DOHH2 (cell line): ENCODE measurements at regions not wholly inside any gene's neighbourhood (a gene's known extent, or its start where the extent isn't known, plus 50 kb on each side); places are given as distances from the start of the nearest gene placed in this dataset.
"Not testable (repeated sequence)": the region's sequence is repeated elsewhere in the genome, so short reads cannot be mapped to it uniquely, and the experiment has no call there.

Experiments
- H3F3A ChIP-seq: fragments of 200-600 bp; sonication (generic), shearing (Covaris generic); 2 replicates; pipeline ENCODE4 v1.6.0; 2016; ENCODE audit warnings: antibody characterized with exemption, mild to moderate bottlenecking; ENCODE audit not compliant: control insufficient read depth, insufficient read depth
- H3K27ac ChIP-seq: fragments of 200-600 bp; sonication (generic); 2 replicates; pipeline ENCODE4 v1.5.1; 2014; ENCODE audit warnings: low read depth, mild to moderate bottlenecking, low read length, moderate library complexity
- H3K27me3 ChIP-seq: fragments of 200-600 bp; sonication (generic); 2 replicates; pipeline ENCODE4 v1.6.1; 2014; ENCODE audit warnings: mild to moderate bottlenecking, low read length, mixed read lengths; ENCODE audit not compliant: control insufficient read depth
- H3K36me3 ChIP-seq: fragments of 200-600 bp; sonication (generic); 2 replicates; pipeline ENCODE4 v1.6.1; 2014; ENCODE audit warnings: mild to moderate bottlenecking, low read length, moderate library complexity, mixed read lengths; ENCODE audit not compliant: control insufficient read depth
- H3K4me1 ChIP-seq: fragments of 200-600 bp; sonication (generic); 2 replicates; pipeline ENCODE4 v1.6.1; 2014; ENCODE audit warnings: mild to moderate bottlenecking, low read length, mixed read lengths; ENCODE audit not compliant: control insufficient read depth
- H3K4me2 ChIP-seq: fragments of 200-600 bp; sonication (generic); 2 replicates; pipeline ENCODE4 v1.6.0; 2014; ENCODE audit warnings: mild to moderate bottlenecking, low read length, moderate library complexity
- H3K4me3 ChIP-seq: fragments of 200-600 bp; sonication (generic); 2 replicates; pipeline ENCODE4 v1.5.1; 2014; ENCODE audit warnings: mild to moderate bottlenecking, low read length, mixed read lengths
- H3K79me2 ChIP-seq: fragments of 200-600 bp; sonication (generic); 2 replicates; pipeline ENCODE4 v1.6.1; 2014; ENCODE audit warnings: mild to moderate bottlenecking, low read length, mixed read lengths; ENCODE audit not compliant: control insufficient read depth
- H3K9me2 ChIP-seq: fragments of 200-600 bp; sonication (generic); replicated peaks from 2 replicates; pipeline ENCODE4 v1.6.1; 2014; ENCODE audit warnings: mild to moderate bottlenecking, low read length, mixed read lengths; ENCODE audit not compliant: control insufficient read depth
- H3K9me3 ChIP-seq: fragments of 200-600 bp; sonication (generic); 2 replicates; pipeline ENCODE4 v1.6.1; 2014; ENCODE audit warnings: antibody characterized with exemption, low read length, mixed read lengths; ENCODE audit not compliant: control insufficient read depth, insufficient read depth
- H4K20me1 ChIP-seq: fragments of 200-600 bp; sonication (generic); 2 replicates; pipeline ENCODE4 v1.6.0; 2014; ENCODE audit warnings: low read depth, mild to moderate bottlenecking, antibody characterized with exemption, low read length, moderate library complexity; ENCODE audit not compliant: control insufficient read depth, insufficient read depth
- TF ChIP-seq, protein P1 (sequence below): fragments of 200-600 bp; sonication (generic); IDR thresholded peaks from one replicate; pipeline ENCODE4 v1.5.1; 2014; ENCODE audit warnings: antibody characterized with exemption, mild to moderate bottlenecking, low read depth, low read length; ENCODE audit not compliant: poor library complexity, severe bottlenecking

DNA sequence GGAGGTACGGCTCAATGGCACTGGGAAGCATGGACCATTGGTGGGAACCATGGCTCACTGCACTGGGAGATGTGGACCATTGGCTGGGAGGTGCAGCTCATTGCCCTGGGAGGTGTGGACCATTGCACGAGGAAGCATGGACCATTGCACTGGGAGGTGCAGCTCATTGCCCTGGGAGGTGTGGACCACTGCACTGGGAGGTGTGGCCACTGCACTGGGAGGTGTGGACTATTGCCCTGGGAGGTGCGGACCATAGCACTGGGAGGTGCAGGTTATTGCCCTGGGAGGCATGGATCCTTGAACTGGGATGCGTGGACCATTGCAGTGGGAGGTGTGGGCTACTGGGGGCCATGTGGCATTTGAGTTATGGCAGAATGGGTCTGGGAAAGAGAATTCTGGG, 195.4 kb upstream of the PLGLB1 start:
- not testable (repeated sequence) for H3K36me3 ChIP-seq, H3K79me2 ChIP-seq, H4K20me1 ChIP-seq, H3K4me2 ChIP-seq, H3K4me3 ChIP-seq, H3K9me3 ChIP-seq, H3K9me2 ChIP-seq, H3K4me1 ChIP-seq, H3K27ac ChIP-seq, H3K27me3 ChIP-seq, H3F3A ChIP-seq

DNA sequence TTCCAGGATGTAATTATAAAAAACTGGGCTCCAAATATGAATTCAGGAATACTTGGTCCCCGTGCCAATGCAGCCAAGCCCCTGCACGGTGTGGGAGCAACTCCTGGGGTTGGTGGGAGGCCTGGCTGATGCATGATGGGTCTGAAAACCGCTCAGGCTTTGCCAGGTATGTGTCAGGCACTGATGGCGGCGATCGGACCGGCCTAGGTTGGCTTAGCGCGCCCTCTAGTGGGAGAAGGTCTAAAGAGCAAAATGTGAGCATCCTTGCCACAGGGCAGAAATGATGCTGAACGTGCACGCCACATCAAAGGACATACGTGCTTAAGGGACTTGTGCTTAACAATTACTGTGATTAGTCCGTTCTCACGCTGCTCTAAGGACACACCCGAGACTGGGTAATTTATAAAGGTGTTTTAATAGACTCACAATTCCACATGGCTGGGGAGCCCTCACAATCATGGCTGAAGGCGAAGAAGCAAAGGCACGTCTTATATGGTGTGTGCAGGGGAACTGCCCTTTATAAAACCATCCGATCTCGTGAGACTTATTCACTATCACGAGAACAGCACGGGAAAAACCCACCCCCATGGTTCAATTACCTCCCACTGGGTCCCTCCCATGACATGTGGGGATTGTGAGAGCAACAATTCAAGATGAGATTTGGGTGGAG, 196.2 kb upstream of the PLGLB1 start:
- not testable (repeated sequence) for H3K27ac ChIP-seq, H3K4me2 ChIP-seq, H3K4me1 ChIP-seq, H3K4me3 ChIP-seq, H3K9me2 ChIP-seq, H3K79me2 ChIP-seq, H3K36me3 ChIP-seq, H4K20me1 ChIP-seq, H3F3A ChIP-seq, H3K27me3 ChIP-seq, H3K9me3 ChIP-seq
- TF ChIP-seq, protein P1, sequence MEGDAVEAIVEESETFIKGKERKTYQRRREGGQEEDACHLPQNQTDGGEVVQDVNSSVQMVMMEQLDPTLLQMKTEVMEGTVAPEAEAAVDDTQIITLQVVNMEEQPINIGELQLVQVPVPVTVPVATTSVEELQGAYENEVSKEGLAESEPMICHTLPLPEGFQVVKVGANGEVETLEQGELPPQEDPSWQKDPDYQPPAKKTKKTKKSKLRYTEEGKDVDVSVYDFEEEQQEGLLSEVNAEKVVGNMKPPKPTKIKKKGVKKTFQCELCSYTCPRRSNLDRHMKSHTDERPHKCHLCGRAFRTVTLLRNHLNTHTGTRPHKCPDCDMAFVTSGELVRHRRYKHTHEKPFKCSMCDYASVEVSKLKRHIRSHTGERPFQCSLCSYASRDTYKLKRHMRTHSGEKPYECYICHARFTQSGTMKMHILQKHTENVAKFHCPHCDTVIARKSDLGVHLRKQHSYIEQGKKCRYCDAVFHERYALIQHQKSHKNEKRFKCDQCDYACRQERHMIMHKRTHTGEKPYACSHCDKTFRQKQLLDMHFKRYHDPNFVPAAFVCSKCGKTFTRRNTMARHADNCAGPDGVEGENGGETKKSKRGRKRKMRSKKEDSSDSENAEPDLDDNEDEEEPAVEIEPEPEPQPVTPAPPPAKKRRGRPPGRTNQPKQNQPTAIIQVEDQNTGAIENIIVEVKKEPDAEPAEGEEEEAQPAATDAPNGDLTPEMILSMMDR: peak; percentile 29

DNA sequence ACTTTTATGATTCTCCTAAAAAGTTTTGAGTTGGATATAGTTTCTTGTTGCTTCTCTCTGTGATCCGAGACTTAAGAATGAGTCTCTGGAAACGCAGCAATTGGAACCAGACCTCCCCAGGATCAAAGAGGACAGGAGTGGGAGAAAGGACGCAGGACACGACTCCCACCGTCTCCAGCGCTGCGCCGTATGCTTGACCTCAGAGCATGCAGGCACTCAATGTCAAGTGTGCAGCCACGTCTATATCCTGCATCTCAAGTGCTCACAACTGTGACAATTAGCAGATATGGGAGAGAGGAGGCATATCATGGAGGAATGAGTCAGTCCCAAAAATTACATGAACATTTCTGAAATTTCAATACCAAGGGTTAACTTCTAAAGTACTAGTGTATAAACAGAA, 199.0 kb upstream of the PLGLB1 start:
- H4K20me1 ChIP-seq, H3K36me3 ChIP-seq, H3K4me3 ChIP-seq, H3K9me2 ChIP-seq, H3K9me3 ChIP-seq, H3K79me2 ChIP-seq, H3K27ac ChIP-seq, H3K27me3 ChIP-seq, H3F3A ChIP-seq, H3K4me1 ChIP-seq, H3K4me2 ChIP-seq: not testable (repeated sequence)

DNA sequence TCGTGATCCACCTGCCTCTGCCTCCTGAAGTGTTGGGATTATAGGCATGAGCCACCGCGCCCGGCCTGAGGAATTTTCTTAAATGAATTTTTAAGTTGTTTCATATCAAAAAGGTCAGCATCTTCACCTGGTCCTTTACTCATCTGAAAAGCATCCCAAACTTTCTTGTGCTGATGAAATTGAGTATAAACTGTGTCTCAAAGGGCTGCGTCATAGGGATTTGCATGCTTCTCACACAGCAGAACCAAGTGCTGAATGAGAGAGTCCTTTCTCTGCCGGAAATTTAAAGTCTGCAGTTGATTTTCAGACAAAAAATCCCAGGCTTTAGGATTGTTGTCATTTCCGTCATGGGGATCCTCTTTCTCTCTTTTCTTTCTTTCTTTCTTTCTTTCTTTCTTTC, 200.5 kb upstream of the PLGLB1 start:
- not testable (repeated sequence) for H3K4me1 ChIP-seq, H3K27me3 ChIP-seq, H3K9me2 ChIP-seq, H3K79me2 ChIP-seq, H4K20me1 ChIP-seq, H3K4me3 ChIP-seq, H3F3A ChIP-seq, H3K4me2 ChIP-seq, H3K36me3 ChIP-seq, H3K9me3 ChIP-seq, H3K27ac ChIP-seq

DNA sequence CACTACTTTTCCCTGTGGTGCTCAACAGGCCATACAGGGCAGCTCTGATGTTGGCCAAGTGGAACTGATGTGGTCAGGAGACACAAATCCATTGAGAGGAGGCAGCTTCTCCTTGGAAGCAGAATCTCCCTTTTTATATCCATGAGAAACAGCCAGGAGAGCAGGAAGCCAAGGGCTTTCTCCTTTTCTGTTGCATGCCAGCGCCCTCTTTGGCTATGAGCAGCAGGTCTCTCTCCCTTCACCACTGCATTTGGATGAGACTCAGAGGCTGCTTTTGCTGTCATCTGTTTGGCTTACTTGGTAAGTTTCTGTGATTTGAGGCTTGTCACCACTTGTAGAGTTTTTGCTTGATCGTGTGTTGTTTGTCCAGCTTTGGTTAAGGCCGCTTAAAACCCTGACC, 202.2 kb upstream of the PLGLB1 start:
- not testable (repeated sequence) for H3K4me1 ChIP-seq, H4K20me1 ChIP-seq, H3K27me3 ChIP-seq, H3F3A ChIP-seq, H3K36me3 ChIP-seq, H3K9me2 ChIP-seq, H3K79me2 ChIP-seq, H3K4me3 ChIP-seq, H3K4me2 ChIP-seq, H3K27ac ChIP-seq, H3K9me3 ChIP-seq
